ENCODE measurements at regions not wholly inside any gene's neighbourhood (a gene's known extent, or its start where the extent isn't known, plus 50 kb on each side); places are given as distances from the start of the nearest gene placed in this dataset.

GRCh38 chr16:74123195-74123594 is 173.4 kb upstream of the PSMD7 start:
- TF ChIP-seq, protein P1, sequence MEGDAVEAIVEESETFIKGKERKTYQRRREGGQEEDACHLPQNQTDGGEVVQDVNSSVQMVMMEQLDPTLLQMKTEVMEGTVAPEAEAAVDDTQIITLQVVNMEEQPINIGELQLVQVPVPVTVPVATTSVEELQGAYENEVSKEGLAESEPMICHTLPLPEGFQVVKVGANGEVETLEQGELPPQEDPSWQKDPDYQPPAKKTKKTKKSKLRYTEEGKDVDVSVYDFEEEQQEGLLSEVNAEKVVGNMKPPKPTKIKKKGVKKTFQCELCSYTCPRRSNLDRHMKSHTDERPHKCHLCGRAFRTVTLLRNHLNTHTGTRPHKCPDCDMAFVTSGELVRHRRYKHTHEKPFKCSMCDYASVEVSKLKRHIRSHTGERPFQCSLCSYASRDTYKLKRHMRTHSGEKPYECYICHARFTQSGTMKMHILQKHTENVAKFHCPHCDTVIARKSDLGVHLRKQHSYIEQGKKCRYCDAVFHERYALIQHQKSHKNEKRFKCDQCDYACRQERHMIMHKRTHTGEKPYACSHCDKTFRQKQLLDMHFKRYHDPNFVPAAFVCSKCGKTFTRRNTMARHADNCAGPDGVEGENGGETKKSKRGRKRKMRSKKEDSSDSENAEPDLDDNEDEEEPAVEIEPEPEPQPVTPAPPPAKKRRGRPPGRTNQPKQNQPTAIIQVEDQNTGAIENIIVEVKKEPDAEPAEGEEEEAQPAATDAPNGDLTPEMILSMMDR (conservative IDR thresholded peaks at IDR 0.05; ENCODE audit: low read depth, low read length): no peak
- TF ChIP-seq EZH2 (IDR thresholded peaks at IDR 0.05; ENCODE audit: low read length, unreplicated experiment): no peak

Measured in PC-3 (cell line).